ENCODE measurements at regions not wholly inside any gene's neighbourhood (a gene's known extent, or its start where the extent isn't known, plus 50 kb on each side); places are given as distances from the start of the nearest gene placed in this dataset.

GRCh38 chr11:79672786-79673185, 232.0 kb upstream of the TENM4 start:
- no peak overlapping the region for H3K4me3 Mint-ChIP-seq
- CTCF ChIA-PET = no interaction called here
- 50% methylated on average over 1 of the region's 1 CpG for WGBS (ENCODE audit: insufficient coverage)

DNA sequence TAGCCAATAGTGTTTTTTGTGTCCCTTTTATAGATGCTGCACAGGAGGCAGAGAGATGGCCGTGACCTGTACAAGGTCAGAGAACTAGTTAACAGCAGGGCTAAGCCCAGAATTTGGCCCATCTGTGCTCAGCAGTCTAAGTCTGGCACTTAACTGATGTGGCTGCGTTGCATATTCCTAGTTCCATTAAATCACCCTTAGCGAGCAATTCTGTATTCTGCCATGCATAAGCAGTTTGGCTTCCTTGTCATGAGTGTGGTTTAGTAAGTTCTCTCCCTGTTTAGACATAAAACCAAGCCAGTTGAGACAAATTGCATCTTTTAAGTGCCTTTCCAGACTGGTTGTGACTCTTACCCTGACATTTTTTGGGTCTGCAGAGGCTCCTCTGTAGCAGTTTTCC, 230.6 kb upstream of the TENM4 start:
- no peak for DNase-seq
- Histone ChIP-seq H3K9me3 (no peaks in the 10 kb centered on the region), H3K4me1 (ENCODE audit: control insufficient read depth in 1 of 2, extremely low read depth in 1 of 2, insufficient read depth in 2 of 2, low read length in 2 of 2) (no peaks in the 10 kb centered on the region), H3K27ac (ENCODE audit: low read length) (no peak overlapping the region), H3K4me3 (ENCODE audit: control insufficient read depth in 1 of 2, extremely low read depth in 1 of 2, low read length in 1 of 2) (no peak overlapping the region), H3K36me3 (ENCODE audit: control insufficient read depth in 2 of 2, extremely low read depth in 1 of 2, insufficient read depth in 1 of 2, low read length in 1 of 2) (no peaks in the 10 kb centered on the region), H3K27me3 (replicated peaks in 1 of 2; ENCODE audit: control insufficient read depth in 2 of 2, extremely low read depth in 1 of 2, insufficient read depth in 2 of 2, low read length in 1 of 2) (no peaks in the 10 kb centered on the region)
- no peak for ATAC-seq (replicated peaks in 1 of 4)
- H3K4me3 Mint-ChIP-seq = no peak overlapping the region
- no peaks in the 10 kb centered on the region for H3K36me3 Mint-ChIP-seq
- H3K4me1 Mint-ChIP-seq = no peaks in the 10 kb centered on the region
- CTCF ChIA-PET = no interaction called here
- 40% methylated on average over 1 of the region's 3 CpGs for WGBS (ENCODE audit: insufficient coverage)
- no peak overlapping the region for H3K27ac Mint-ChIP-seq
- POLR2A ChIA-PET = no interaction called here
- no peaks in the 10 kb centered on the region for H3K27me3 Mint-ChIP-seq
- peaks cover 0 to 6% (median 4%) of the 10 kb centered on the region in 3 donors for H3K9me3 Mint-ChIP-seq

More at GRCh38 chr11:79672786-79673185, 232.0 kb upstream of the TENM4 start:
- Mint-ChIP-seq H3K27me3 (no peaks in the 10 kb centered on the region), H3K9me3 (peaks cover 0 to 6% (median 2%) of the 10 kb centered on the region in 3 donors), H3K4me1 (no peaks in the 10 kb centered on the region), H3K36me3 (no peaks in the 10 kb centered on the region), H3K27ac (no peak overlapping the region)
- ATAC-seq (replicated peaks in 1 of 4) = no peak
- POLR2A ChIA-PET = no interaction called here
- H3K4me1 ChIP-seq (ENCODE audit: control insufficient read depth in 1 of 2, extremely low read depth in 1 of 2, insufficient read depth in 2 of 2, low read length in 2 of 2) = no peaks in the 10 kb centered on the region
- no peaks in the 10 kb centered on the region for H3K27me3 ChIP-seq (replicated peaks in 1 of 2; ENCODE audit: control insufficient read depth in 2 of 2, extremely low read depth in 1 of 2, insufficient read depth in 2 of 2, low read length in 1 of 2)
- no peaks in the 10 kb centered on the region for H3K36me3 ChIP-seq (ENCODE audit: control insufficient read depth in 2 of 2, extremely low read depth in 1 of 2, insufficient read depth in 1 of 2, low read length in 1 of 2)
- no peak overlapping the region for H3K27ac ChIP-seq (ENCODE audit: low read length)
- DNase-seq = no peak
- no peaks in the 10 kb centered on the region for H3K9me3 ChIP-seq
- H3K4me3 ChIP-seq (ENCODE audit: control insufficient read depth in 1 of 2, extremely low read depth in 1 of 2, low read length in 1 of 2) = no peak overlapping the region

DNA sequence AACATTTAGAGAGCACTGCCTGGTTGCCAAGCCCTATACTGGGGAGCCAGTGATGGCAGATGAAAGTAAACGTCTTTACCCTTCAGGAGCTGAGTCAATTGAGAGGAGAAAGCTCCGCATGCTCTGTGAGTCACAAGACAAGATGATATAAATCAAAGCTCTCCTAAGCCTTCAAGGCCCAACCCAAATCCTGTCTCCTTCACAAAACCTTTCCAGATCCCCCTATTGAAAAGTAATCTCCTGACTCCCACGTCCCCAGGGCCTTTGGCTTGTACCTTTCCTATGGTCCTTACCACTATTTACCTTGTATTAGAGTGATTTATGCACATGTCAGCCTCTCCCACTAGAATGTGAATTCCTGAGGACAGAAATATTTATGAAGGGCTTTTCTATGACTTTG, 230.1 kb upstream of the TENM4 start:
- ChIA-PET CTCF (no interaction called here), POLR2A (no interaction called here)
- no peak for DNase-seq
- Histone ChIP-seq H3K4me3 (ENCODE audit: control insufficient read depth in 1 of 2, extremely low read depth in 1 of 2, low read length in 1 of 2) (no peak overlapping the region), H3K9me3 (no peaks in the 10 kb centered on the region), H3K27ac (ENCODE audit: low read length) (no peak overlapping the region), H3K27me3 (replicated peaks in 1 of 2; ENCODE audit: control insufficient read depth in 2 of 2, extremely low read depth in 1 of 2, insufficient read depth in 2 of 2, low read length in 1 of 2) (no peaks in the 10 kb centered on the region), H3K4me1 (ENCODE audit: control insufficient read depth in 1 of 2, extremely low read depth in 1 of 2, insufficient read depth in 2 of 2, low read length in 2 of 2) (no peaks in the 10 kb centered on the region), H3K36me3 (ENCODE audit: control insufficient read depth in 2 of 2, extremely low read depth in 1 of 2, insufficient read depth in 1 of 2, low read length in 1 of 2) (no peaks in the 10 kb centered on the region)
- H3K4me3 Mint-ChIP-seq = no peak overlapping the region
- no CpG with 5 or more reads among the region's 3 CpGs for WGBS (ENCODE audit: insufficient coverage)
- peaks cover 0 to 2% (median 2%) of the 10 kb centered on the region in 3 donors for H3K9me3 Mint-ChIP-seq
- ATAC-seq (replicated peaks in 1 of 4) = no peak
- no peaks in the 10 kb centered on the region for H3K36me3 Mint-ChIP-seq
- H3K27me3 Mint-ChIP-seq = no peaks in the 10 kb centered on the region
- no peaks in the 10 kb centered on the region for H3K4me1 Mint-ChIP-seq
- no peak overlapping the region for H3K27ac Mint-ChIP-seq

GRCh38 chr11:79668575-79668974, 227.7 kb upstream of the TENM4 start:
- ChIA-PET POLR2A (no interaction called here), CTCF (no interaction called here)
- Histone ChIP-seq H3K27ac (ENCODE audit: low read length) (no peak overlapping the region), H3K27me3 (replicated peaks in 1 of 2; ENCODE audit: control insufficient read depth in 2 of 2, extremely low read depth in 1 of 2, insufficient read depth in 2 of 2, low read length in 1 of 2) (no peaks in the 10 kb centered on the region), H3K36me3 (ENCODE audit: control insufficient read depth in 2 of 2, extremely low read depth in 1 of 2, insufficient read depth in 1 of 2, low read length in 1 of 2) (no peaks in the 10 kb centered on the region), H3K4me3 (ENCODE audit: control insufficient read depth in 1 of 2, extremely low read depth in 1 of 2, low read length in 1 of 2) (no peak overlapping the region), H3K9me3 (no peaks in the 10 kb centered on the region), H3K4me1 (ENCODE audit: control insufficient read depth in 1 of 2, extremely low read depth in 1 of 2, insufficient read depth in 2 of 2, low read length in 2 of 2) (no peaks in the 10 kb centered on the region)
- ATAC-seq (replicated peaks in 1 of 4) (no peak), DNase-seq (no peak)
- peaks cover 0 to 2% (median 0%) of the 10 kb centered on the region in 3 donors for H3K9me3 Mint-ChIP-seq
- WGBS (ENCODE audit: insufficient coverage) = 50% methylated on average over 1 of the region's 4 CpGs
- H3K27me3 Mint-ChIP-seq = no peaks in the 10 kb centered on the region
- no peaks in the 10 kb centered on the region for H3K36me3 Mint-ChIP-seq
- H3K4me1 Mint-ChIP-seq = no peaks in the 10 kb centered on the region
- H3K27ac Mint-ChIP-seq = no peak overlapping the region
- H3K4me3 Mint-ChIP-seq = no peak overlapping the region

DNA sequence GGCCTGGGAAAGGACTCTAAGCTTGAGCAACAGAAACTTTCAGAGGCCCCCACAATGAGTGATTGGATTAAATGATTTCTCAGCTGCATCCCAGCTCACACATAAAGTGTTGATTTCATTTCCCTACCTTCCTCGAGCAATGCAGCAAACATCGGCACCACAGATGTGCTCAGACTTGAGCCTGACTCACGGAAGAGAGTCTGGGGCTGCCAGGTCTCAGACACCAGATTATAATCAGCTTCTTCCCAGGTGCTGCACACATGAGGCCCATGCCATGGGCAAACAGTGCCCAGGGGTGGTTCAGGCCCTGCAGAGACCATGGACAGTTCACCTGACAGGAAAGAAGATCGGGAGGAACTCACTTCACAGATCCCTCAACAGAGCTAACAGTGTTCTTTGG, 226.6 kb upstream of the TENM4 start:
- WGBS (ENCODE audit: insufficient coverage) = 79% methylated on average over 3 of the region's 4 CpGs
- CTCF ChIA-PET = no interaction called here
- H3K27me3 Mint-ChIP-seq = no peaks in the 10 kb centered on the region

DNA sequence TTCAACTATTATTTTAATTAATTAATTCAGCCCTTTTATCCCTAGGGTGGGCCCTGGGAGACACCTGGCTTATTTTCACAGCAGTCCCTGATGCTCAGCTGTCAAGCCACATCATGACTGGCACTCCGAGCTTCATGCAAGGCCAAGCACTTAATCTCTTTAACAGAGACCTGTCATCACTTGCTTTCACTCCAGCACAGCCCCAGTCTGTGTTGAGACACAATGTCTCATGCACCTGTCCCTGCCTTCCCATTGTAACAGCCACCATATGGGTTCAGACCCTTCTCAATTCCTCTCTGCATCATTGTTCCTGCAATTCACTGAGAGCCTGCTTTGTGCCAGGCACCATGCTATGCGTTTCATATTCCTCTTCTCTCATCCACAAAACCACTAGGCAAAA, 222.2 kb upstream of the TENM4 start:
- WGBS (ENCODE audit: insufficient coverage) = 80% methylated on average over 1 of the region's 2 CpGs
- H3K9me3 Mint-ChIP-seq = peaks cover 0 to 9% (median 4%) of the 10 kb centered on the region in 3 donors
- Histone ChIP-seq H3K36me3 (ENCODE audit: control insufficient read depth in 2 of 2, extremely low read depth in 1 of 2, insufficient read depth in 1 of 2, low read length in 1 of 2) (no peaks in the 10 kb centered on the region), H3K9me3 (no peaks in the 10 kb centered on the region), H3K27ac (ENCODE audit: low read length) (no peak overlapping the region), H3K4me1 (ENCODE audit: control insufficient read depth in 1 of 2, extremely low read depth in 1 of 2, insufficient read depth in 2 of 2, low read length in 2 of 2) (no peaks in the 10 kb centered on the region), H3K27me3 (replicated peaks in 1 of 2; ENCODE audit: control insufficient read depth in 2 of 2, extremely low read depth in 1 of 2, insufficient read depth in 2 of 2, low read length in 1 of 2) (no peaks in the 10 kb centered on the region), H3K4me3 (ENCODE audit: control insufficient read depth in 1 of 2, extremely low read depth in 1 of 2, low read length in 1 of 2) (no peak overlapping the region)
- H3K4me3 Mint-ChIP-seq = no peak overlapping the region
- POLR2A ChIA-PET = no interaction called here
- no peak for DNase-seq
- H3K27ac Mint-ChIP-seq = no peak overlapping the region
- no peak for ATAC-seq (replicated peaks in 1 of 4)
- H3K27me3 Mint-ChIP-seq = no peaks in the 10 kb centered on the region
- H3K36me3 Mint-ChIP-seq = no peaks in the 10 kb centered on the region
- CTCF ChIA-PET = no interaction called here
- H3K4me1 Mint-ChIP-seq = no peaks in the 10 kb centered on the region

More for the DNA sequence above, 226.6 kb upstream of the TENM4 start:
- H3K4me3 Mint-ChIP-seq = no peak overlapping the region
- no peak overlapping the region for H3K4me3 ChIP-seq (ENCODE audit: control insufficient read depth in 1 of 2, extremely low read depth in 1 of 2, low read length in 1 of 2)
- H3K9me3 Mint-ChIP-seq = peaks cover 0 to 4% (median 2%) of the 10 kb centered on the region in 3 donors
- H3K36me3 ChIP-seq (ENCODE audit: control insufficient read depth in 2 of 2, extremely low read depth in 1 of 2, insufficient read depth in 1 of 2, low read length in 1 of 2) = no peaks in the 10 kb centered on the region
- no peaks in the 10 kb centered on the region for H3K4me1 ChIP-seq (ENCODE audit: control insufficient read depth in 1 of 2, extremely low read depth in 1 of 2, insufficient read depth in 2 of 2, low read length in 2 of 2)
- no peak overlapping the region for H3K27ac Mint-ChIP-seq
- ATAC-seq (replicated peaks in 1 of 4) (no peak), DNase-seq (no peak)
- no peaks in the 10 kb centered on the region for H3K36me3 Mint-ChIP-seq
- POLR2A ChIA-PET = interaction anchor here in 1 of 2 donors (0.6 kb wide), 1 partner anchor 9 kb away, joined by 3 read pairs; no protein-coding TSS in a partner anchor
- H3K27ac ChIP-seq (ENCODE audit: low read length) = no peak overlapping the region
- H3K4me1 Mint-ChIP-seq = no peaks in the 10 kb centered on the region
- H3K27me3 ChIP-seq (replicated peaks in 1 of 2; ENCODE audit: control insufficient read depth in 2 of 2, extremely low read depth in 1 of 2, insufficient read depth in 2 of 2, low read length in 1 of 2) = no peaks in the 10 kb centered on the region
- H3K9me3 ChIP-seq = no peaks in the 10 kb centered on the region

GRCh38 chr11:79661373-79661772, 220.5 kb upstream of the TENM4 start:
- H3K4me1 ChIP-seq (ENCODE audit: control insufficient read depth in 1 of 2, extremely low read depth in 1 of 2, insufficient read depth in 2 of 2, low read length in 2 of 2) = no peaks in the 10 kb centered on the region
- H3K27ac ChIP-seq (ENCODE audit: low read length) = no peak overlapping the region
- Mint-ChIP-seq H3K4me1 (no peaks in the 10 kb centered on the region), H3K4me3 (no peak overlapping the region), H3K36me3 (no peaks in the 10 kb centered on the region), H3K27me3 (no peaks in the 10 kb centered on the region), H3K9me3 (peaks cover 0 to 9% (median 2%) of the 10 kb centered on the region in 3 donors), H3K27ac (no peak overlapping the region)
- CTCF ChIA-PET = no interaction called here
- no peaks in the 10 kb centered on the region for H3K36me3 ChIP-seq (ENCODE audit: control insufficient read depth in 2 of 2, extremely low read depth in 1 of 2, insufficient read depth in 1 of 2, low read length in 1 of 2)
- WGBS (ENCODE audit: insufficient coverage) = no CpG with 5 or more reads among the region's 2 CpGs
- H3K27me3 ChIP-seq (replicated peaks in 1 of 2; ENCODE audit: control insufficient read depth in 2 of 2, extremely low read depth in 1 of 2, insufficient read depth in 2 of 2, low read length in 1 of 2) = no peaks in the 10 kb centered on the region
- POLR2A ChIA-PET = no interaction called here
- H3K4me3 ChIP-seq (ENCODE audit: control insufficient read depth in 1 of 2, extremely low read depth in 1 of 2, low read length in 1 of 2) = no peak overlapping the region
- ATAC-seq (replicated peaks in 1 of 4) = no peak
- H3K9me3 ChIP-seq = no peaks in the 10 kb centered on the region
- no peak for DNase-seq
